NCI-H1694 (cell line): ENCODE measurements at regions not wholly inside any gene's neighbourhood (a gene's known extent, or its start where the extent isn't known, plus 50 kb on each side); places are given as distances from the start of the nearest gene placed in this dataset.

Source experiments
- DNase-seq: peaks from one replicate; lab custom pipeline; 2025; lab: John Stamatoyannopoulos, UW

- no peak for DNase-seq
Measured at GRCh38 chr9:135009051-135009560, 78.4 kb upstream of the OLFM1 start.

GRCh38 chr9:135009794-135010585 is 77.5 kb upstream of the OLFM1 start:
- no peak for DNase-seq

DNA sequence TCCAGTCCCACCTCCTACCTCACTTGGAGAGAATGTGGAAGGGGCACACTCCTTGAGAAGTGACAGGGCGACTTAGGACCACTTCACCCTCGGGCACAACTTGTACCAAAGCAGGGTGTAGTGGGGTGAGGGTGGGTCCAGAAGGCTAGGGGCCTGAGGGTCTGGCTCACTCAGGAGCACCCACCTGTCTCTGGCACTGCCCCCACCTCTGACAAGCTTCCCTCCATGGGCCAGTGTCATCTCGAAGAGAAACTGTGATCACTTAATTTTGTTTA is 76.9 kb upstream of the OLFM1 start:
- DNase-seq = no peak

DNA sequence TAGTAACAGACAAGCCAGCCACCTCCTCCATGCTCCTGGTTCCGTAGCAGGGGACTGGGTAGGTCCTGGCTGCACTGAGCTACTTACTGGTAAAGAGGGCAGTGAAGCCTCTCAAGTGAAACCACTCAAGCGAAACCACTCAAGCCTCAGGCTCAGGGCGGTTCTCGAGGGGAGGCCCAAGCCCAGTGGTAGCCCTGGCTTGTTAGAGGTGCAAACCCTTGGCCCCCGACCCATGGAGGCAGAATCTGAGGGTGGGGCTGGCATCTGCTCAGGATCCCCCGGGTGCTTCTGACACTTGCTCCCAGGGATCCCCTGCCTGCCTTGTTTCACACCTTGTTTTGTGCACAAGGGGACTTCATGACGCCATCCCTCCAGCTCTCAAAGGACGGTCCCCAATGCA is 76.5 kb upstream of the OLFM1 start:
- DNase-seq = no peak

- DNase-seq = no peak
Measured at GRCh38 chr9:135012166-135012565, 75.3 kb upstream of the OLFM1 start.

GRCh38 chr9:135014311-135015010 is 73.0 kb upstream of the OLFM1 start:
- no peak for DNase-seq

- no peak for DNase-seq
Measured at GRCh38 chr9:135015096-135015495, 72.4 kb upstream of the OLFM1 start.

GRCh38 chr9:135015565-135015964 is 71.9 kb upstream of the OLFM1 start:
- no peak for DNase-seq

DNA sequence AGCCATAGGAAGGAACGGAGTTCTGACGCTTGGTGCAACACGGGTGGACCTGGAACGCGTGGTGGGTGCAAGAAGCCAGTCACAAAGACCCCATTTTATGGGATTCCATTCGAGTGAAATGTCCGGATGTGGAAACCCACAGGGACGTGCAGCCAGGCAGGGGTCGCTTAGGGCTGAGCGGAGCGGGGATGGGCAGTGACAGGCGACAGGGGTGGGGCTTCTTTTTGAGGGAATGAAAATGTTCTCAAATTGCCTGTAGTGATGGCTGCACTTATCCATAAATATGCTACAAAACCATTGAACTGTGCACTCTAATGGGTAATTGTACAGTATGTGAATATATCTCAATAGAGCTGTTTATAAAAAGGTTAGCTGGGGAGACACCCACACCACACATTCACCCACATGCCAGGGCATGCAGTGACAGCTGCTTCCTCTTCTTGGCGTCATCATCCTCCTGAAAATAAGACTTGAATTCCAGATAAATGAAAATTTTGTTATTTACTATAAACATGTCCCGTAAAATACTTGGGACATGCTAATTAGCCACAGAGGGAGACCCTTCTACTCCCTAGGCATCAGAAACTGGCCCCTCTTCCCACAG is 71.3 kb upstream of the OLFM1 start:
- DNase-seq = peak; percentile 60

DNA sequence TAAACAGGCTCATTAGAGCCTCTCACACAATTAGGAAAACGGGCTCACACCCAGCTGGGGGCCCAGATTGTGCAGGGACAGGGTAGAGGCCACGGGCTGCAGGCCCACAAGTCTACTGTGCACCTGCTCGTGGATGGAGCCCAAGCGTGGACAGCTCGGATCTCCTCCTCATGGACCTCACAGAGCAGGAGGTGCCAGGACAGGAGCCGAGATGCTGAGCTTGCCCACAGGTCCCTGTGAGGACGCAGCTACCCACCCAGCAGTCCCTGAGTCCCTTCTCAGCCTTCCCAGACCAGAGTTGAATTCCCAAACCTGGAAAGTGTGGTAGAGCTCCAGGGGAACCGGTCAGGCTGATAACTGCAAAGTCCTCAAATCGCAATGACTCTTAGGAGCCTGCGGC is 70.6 kb upstream of the OLFM1 start:
- no peak for DNase-seq

DNA sequence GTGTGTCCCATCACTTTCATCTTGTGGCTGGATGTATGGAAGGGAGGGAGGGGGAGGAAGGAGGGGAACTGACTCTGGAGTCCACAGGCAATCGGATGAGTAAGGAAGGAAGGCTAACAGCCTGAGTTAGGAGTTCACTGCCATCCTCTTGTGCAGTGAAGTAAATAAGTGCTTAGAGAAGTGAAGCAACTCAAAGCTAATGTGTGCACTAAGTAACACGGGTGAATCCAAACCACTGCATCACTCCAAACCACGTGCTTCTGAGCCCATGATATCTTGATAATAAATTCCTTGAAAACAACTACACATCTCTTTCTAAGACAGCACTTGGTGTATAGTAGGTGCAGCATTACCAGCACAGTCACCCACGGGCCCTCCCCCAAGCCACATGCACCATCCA is 69.6 kb upstream of the OLFM1 start:
- DNase-seq = no peak

GRCh38 chr9:135018306-135018915 is 69.1 kb upstream of the OLFM1 start:
- DNase-seq = no peak

GRCh38 chr9:135019224-135019623 is 68.2 kb upstream of the OLFM1 start:
- DNase-seq = no peak

DNA sequence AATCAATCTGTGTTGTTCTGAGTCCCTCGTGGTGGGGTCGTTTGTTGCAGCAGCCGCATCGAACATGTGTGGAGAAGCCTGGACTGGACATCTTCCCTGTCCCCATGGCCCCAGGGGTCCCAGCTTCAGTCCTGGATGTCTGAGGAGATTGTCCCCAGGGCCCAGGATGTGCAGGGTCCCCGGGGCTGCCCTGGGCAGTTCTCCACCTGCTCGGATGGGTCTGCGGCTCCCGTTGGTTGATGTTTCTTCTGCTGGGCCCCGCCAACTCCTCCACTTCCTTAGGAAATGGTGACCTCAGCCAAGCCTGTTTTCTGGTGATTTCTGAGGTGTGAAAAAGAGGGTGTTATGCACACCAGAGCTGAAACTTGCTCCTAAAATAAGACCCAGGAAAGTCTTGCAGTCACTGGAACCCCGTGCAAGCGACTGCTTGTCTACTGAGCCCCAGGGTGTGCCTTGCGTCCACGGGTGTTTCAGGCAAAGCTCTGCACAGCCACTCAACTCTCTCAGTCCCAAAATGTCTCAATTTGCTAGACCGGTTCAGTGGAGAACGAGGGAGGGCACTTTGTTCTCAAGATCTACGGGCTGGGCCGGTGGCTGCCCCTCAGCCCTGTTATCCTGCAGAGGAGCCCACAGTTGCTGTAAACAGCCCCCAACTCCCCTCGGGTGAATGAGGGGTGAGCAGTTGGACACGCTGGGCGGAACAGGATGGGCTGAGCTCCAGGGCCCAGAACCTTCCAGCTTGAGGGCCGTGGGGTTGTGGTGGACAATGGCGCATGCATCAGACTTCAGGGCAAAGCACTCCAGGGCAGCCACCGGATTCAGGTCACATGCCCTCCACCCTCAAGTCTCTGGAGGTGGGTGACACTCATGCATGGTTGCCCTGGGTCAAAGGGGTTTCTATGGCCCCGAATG is 66.7 kb upstream of the OLFM1 start:
- no peak for DNase-seq

DNA sequence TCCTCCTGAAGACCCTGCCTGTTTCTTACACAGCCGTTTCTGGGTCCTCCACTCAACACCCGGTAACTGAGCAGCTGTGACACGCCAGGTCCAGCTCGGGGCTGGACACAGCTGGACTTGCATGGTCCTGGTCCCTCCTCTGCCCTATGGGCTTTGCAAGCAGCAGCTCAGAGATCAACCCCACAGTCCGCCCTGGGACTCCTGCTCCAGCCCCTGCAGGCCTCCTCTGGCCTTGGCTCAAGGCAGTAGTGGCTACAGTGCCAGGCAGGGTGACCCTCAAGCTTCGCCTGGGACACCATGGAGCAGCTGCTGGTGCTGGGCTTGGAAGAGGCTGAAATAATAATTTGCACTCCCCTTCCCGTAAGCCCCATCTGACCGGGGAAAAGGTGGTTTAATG is 66.1 kb upstream of the OLFM1 start:
- no peak for DNase-seq

- no peak for DNase-seq
Measured at GRCh38 chr9:135022191-135022870, 65.1 kb upstream of the OLFM1 start.

DNA sequence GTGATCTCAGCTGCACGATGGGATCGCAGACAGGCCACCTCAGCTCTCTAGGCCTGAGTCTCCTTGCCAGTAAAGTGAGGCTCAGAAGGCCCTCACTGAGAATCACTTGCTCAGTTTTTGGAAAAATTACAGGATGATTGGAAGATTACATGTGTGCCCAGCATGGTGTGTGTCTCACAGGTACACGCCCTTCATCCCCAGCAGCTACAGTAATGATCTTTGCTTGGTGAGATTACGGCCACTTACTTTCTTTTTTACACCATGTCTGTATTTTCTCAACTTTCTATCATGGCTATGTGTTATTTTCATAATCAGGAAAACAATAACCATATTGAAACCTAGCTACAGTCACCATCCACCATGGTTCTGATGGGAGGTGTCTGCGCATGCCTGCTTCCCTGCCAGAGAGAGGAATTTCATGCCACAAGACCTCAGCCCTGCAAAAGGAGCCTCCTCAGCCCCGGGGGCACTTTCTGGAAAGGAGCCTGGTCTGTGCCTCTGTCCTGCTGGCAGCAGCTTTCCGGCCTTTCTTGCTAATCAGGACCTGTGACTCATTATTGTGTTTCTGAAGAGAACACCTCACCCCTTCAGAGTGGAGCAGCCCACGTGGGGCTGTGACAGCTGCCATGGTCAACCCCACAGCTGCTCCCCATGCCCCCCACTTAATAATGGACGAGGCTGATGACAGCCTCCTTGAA is 64.2 kb upstream of the OLFM1 start:
- DNase-seq = no peak

DNA sequence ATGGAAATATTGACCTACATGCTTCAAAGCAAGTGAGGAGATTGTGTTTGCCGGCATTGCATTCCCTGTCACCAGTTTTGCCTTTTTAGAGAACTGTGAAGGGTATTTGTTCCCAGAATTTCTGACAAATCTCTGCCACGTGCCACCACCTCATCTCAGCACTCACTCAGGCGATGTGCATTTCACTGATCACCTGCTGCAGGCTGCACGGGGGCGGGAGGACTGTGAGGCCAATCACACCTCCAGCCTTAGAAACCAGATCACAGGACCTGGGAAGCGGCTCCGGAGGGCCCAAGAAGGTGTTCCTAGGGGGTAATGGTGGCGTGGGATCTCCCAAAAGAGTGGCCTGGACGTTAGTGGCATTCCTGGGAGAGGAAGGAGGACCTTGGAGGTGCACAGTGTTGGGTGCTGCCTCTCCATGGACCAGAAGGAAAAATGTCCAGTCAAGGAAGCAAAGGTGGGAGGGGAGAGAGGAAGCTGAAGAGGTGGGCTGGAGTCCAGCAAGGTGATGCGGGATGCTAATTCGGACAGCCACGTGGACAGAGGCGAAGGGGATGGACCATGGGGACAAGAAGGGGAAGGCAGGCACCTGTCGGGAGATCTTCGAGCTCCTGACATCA is 63.6 kb upstream of the OLFM1 start:
- DNase-seq = no peak

GRCh38 chr9:135029463-135029862 is 58.0 kb upstream of the OLFM1 start:
- DNase-seq = no peak
